ENCODE measurements at regions not wholly inside any gene's neighbourhood (a gene's known extent, or its start where the extent isn't known, plus 50 kb on each side); places are given as distances from the start of the nearest gene placed in this dataset.
"Not testable (repeated sequence)": the region's sequence is repeated elsewhere in the genome, so short reads cannot be mapped to it uniquely, and the experiment has no call there.

DNA sequence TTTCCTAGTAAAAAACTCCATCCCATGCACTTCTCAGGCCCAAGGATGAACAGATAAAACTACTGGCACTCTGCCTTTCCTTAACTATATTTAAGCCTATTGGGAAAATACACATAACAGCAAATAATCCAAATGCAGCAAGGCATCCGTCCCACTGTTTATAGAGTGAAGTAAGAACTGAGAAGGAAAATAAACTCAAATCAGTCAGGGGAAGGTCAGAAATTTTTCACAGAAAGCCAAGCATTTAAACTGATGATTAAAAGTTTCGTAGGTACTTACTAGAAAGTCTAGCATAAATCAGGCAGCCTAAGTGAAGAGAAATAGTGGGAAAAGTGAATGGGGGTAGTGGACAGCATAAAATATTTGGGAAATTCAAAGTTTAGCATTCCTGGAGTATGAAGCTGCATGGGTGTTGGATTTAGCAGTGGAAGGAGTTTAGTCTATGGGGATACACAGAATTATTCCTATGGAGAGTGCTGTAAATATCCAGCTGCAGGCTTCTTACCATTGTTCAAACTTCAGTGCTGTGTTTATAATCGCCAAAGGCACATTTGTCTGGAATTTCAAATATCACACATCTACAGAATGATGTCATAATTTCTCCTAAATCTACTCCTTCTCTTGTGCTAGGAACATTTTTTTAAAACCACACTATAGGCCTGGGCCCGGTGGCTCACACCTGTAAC, 1131.0 kb upstream of the GOT2 start:
- no peaks in the 10 kb centered on the region for H3K36me3 Mint-ChIP-seq
- no peak overlapping the region for H3K4me3 Mint-ChIP-seq
- no peaks in the 10 kb centered on the region for H3K4me1 Mint-ChIP-seq
- no peak for DNase-seq
- no peaks in the 10 kb centered on the region for H3K27me3 Mint-ChIP-seq
- no peaks in the 10 kb centered on the region for H3K9me3 Mint-ChIP-seq
- no peak overlapping the region for H3K27ac Mint-ChIP-seq

DNA sequence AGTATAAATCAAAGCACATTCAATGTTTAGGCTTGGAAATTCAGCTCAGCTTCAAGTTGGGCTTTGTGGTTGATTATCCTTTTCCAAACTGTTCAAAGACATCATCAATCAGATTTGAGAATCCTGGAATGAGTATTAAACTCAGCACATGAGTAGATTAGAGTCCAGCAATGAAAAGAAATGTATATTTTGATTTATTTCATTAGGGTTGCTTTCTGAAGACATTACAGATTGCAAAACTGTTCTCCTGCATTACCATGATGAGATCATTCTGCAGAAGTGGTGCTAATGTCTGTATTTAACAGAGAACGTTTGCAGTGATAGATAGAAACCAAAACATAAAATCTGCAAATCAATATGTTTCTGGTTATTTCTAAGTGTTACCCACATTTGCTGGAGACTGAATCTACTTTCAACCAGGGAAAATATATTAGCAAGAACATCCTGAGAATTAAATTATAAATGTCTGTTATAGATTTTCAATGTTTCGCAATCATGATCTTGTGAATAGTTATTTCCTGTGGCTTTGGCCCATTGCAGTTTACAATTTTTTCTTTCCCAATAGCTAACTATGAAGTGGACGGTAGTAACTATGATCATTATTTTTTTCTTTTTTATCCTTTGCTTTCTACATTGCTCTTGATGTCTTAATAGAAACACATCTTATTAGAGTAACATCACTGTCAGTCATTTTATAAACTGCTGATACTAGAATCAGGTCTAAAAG, 1125.7 kb upstream of the GOT2 start:
- H3K4me1 Mint-ChIP-seq: no peaks in the 10 kb centered on the region
- no peak for DNase-seq
- H3K4me3 Mint-ChIP-seq: no peak overlapping the region
- H3K36me3 Mint-ChIP-seq: no peaks in the 10 kb centered on the region
- H3K27me3 Mint-ChIP-seq: no peaks in the 10 kb centered on the region
- H3K9me3 Mint-ChIP-seq: no peaks in the 10 kb centered on the region
- no peak overlapping the region for H3K27ac Mint-ChIP-seq

DNA sequence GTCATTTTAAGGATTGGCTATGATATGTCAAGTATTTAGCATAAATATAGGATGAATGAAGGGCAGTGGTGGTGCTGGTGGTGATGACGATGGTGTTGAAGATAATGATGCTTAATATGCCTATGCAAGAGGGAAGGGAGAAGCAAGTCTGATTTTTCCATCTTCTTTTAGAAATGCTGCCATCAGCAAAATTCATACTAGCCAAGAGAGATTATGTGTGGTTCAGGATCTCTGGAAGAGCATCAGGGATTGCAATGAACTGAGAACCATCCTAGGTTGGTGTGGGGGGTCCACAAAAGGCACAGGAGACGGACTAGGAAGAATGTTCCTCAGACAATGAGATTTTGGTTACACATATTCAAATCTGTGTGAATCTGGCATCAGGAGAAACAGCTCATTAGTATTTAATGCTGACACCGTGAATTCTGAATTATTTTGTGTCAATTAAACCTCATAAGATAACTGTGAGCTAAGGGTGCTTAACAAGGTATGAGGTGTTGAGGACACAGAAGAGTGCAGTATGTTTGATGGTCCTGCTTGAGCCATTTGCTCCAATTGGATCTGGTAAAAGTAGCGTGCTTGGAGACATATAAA, 1120.8 kb upstream of the GOT2 start:
- Mint-ChIP-seq H3K4me1 (no peaks in the 10 kb centered on the region), H3K4me3 (no peak overlapping the region), H3K36me3 (no peaks in the 10 kb centered on the region), H3K27ac (no peak overlapping the region), H3K9me3 (no peaks in the 10 kb centered on the region), H3K27me3 (no peaks in the 10 kb centered on the region)
- DNase-seq: no peak

DNA sequence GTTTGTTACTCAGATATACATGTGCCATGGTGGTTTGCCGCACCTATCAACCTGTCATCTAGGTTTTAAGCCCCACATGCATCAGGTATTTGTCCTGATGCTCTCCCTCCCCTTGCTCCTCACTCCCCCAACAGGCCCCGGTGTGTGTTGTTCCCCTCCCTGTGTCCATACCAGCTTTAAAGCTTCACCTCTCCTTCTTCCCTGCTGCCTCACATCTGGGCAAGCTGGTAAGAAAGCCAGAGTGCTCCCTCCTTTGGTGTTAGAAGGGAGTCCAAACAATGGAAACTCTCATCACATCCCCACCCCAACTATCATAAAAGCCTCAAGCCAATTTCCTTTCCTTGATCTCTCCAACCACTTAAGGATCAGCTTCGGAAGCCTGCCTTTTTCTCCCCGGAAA, 1115.6 kb upstream of the GOT2 start:
- no peaks in the 10 kb centered on the region for H3K36me3 Mint-ChIP-seq
- no peaks in the 10 kb centered on the region for H3K4me1 Mint-ChIP-seq
- no peak for DNase-seq
- no peak overlapping the region for H3K27ac Mint-ChIP-seq
- H3K4me3 Mint-ChIP-seq: no peak overlapping the region
- H3K9me3 Mint-ChIP-seq: peaks cover 1% of the 10 kb centered on the region
- no peaks in the 10 kb centered on the region for H3K27me3 Mint-ChIP-seq

DNA sequence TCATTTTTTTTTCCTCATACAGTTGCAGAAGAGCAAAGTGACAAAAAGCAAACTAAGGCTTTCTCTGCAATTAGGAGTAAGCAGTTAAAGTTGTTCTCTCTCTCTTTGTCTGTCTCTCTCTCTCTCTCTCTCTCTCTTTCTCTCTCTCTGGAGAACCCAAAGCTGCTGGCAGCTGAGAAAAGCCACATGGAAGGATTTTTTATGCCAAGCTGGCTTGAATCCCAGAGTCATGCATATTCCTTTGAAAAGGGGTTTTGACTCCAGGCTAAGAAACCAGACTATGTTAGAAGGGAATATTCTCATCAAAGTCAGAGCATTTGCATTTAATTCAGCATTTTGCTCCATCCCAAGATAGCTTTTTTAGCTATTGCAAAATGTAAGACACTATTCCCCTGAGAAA, 1114.2 kb upstream of the GOT2 start:
- Mint-ChIP-seq H3K27ac (no peak overlapping the region), H3K4me3 (no peak overlapping the region), H3K27me3 (no peaks in the 10 kb centered on the region), H3K9me3 (peaks cover 3% of the 10 kb centered on the region), H3K4me1 (no peaks in the 10 kb centered on the region), H3K36me3 (no peaks in the 10 kb centered on the region)
- no peak for DNase-seq

DNA sequence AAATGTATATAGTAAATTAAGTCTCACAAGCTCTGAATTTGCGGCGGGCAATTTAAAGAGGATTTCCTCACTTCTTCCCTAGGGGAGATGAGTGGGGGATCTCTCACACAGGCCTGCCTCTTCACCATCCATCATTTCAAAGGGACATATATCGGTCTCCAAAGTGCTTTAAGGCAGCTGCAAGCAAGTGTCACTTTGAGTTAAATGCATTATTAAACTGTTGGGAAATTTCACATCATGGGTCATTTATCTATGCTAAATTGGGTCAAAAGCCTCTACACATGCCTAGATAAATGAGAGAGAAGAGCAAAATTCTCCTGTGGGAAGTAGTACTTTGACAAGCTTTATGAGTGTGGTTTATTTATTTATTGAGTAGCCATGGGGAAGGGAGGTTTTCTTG, 1106.1 kb upstream of the GOT2 start:
- H3K36me3 Mint-ChIP-seq: no peaks in the 10 kb centered on the region
- peaks cover 14% of the 10 kb centered on the region for H3K9me3 Mint-ChIP-seq
- DNase-seq: no peak
- no peak overlapping the region for H3K4me3 Mint-ChIP-seq
- no peaks in the 10 kb centered on the region for H3K4me1 Mint-ChIP-seq
- no peak overlapping the region for H3K27ac Mint-ChIP-seq
- H3K27me3 Mint-ChIP-seq: no peaks in the 10 kb centered on the region

DNA sequence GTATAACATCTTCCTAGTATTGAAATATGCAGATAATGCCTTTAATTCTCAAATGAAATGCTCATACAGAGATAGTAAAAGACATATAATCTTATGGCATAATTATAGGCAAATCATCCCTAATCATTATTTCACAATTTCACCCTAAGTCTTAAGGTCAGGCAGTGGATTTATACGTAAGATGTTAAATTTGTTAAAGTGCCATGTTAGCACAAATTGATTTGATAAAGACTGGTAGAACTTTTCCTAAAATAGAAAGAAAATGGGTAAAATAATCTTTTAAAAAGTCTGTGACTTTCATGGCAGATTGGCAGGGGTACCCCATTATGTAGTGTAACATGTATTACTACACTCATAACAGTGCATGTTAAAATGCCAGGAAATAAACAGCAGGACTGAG, 1092.7 kb upstream of the GOT2 start:
- no peaks in the 10 kb centered on the region for H3K36me3 Mint-ChIP-seq
- peaks cover 12% of the 10 kb centered on the region for H3K9me3 Mint-ChIP-seq
- H3K27ac Mint-ChIP-seq: no peak overlapping the region
- DNase-seq: no peak
- no peak overlapping the region for H3K4me3 Mint-ChIP-seq
- no peaks in the 10 kb centered on the region for H3K4me1 Mint-ChIP-seq
- H3K27me3 Mint-ChIP-seq: peaks cover 5% of the 10 kb centered on the region

DNA sequence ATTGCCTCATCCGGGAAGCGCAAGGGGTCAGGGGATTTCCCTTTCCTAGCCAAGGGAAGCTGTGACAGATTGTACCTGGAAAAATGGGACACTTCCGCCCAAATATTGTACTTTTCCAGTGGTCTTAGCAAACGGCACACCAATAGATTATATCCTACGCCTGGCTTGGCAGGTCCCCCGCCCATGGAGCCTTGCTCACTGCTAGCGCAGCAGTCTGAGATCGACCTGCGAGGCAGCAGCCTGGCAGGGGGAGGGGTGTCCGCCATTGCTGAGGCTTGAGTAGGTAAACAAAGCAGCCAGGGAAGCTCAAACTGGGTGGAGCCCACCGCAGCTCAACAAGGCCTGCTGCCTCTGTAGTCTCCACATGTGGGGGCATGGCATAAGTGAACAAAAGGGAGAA, 1075.4 kb upstream of the GOT2 start:
- H3K27me3 Mint-ChIP-seq, H3K27ac Mint-ChIP-seq, DNase-seq, H3K36me3 Mint-ChIP-seq, H3K4me3 Mint-ChIP-seq, H3K4me1 Mint-ChIP-seq: not testable (repeated sequence)
- H3K9me3 Mint-ChIP-seq: peaks cover 15% of the 10 kb centered on the region

DNA sequence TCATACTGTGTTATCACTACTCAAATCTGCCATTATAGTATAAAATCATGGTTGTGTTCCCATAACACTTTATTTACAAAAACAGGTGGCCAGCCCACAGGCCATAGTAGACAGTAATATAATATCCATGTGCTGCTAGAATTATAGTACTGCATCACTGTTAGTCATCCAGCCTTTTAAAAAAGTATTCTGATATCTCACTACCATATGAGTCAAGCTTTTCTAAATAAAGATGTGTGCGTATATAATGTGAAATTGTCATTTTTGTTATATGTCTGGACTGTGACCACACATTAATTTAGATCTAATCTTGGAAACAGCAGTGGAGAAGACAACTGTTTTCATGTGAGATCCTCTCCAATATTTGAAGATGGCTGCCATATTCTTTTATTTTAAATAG, 1049.1 kb upstream of the GOT2 start:
- Mint-ChIP-seq H3K4me3 (no peak overlapping the region), H3K27me3 (no peaks in the 10 kb centered on the region), H3K9me3 (peaks cover 11% of the 10 kb centered on the region), H3K27ac (no peak overlapping the region), H3K4me1 (no peaks in the 10 kb centered on the region), H3K36me3 (no peaks in the 10 kb centered on the region)
- DNase-seq: no peak

DNA sequence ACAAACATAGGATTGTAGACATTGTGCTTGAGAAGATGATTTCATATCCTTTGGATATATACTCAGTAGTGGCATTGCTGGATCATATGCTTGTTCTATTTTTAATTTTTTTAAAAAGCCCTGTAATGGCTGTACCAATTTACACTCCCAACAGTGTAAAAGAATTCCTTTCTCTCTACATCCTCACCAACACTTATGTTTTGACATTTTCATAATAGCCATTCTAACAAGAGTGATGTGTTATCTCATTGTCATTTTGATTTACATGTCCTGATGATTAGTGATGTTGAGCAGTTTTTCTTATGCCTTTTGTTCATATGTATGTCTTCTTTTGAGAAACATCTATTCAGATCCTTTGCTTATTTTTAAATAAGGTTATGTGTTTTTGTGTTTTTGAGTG, 1039.2 kb upstream of the GOT2 start:
- DNase-seq: no peak
- no peaks in the 10 kb centered on the region for H3K36me3 Mint-ChIP-seq
- H3K4me1 Mint-ChIP-seq: no peaks in the 10 kb centered on the region
- H3K27ac Mint-ChIP-seq: no peak overlapping the region
- no peaks in the 10 kb centered on the region for H3K27me3 Mint-ChIP-seq
- no peak overlapping the region for H3K4me3 Mint-ChIP-seq
- H3K9me3 Mint-ChIP-seq: peaks cover 4% of the 10 kb centered on the region

DNA sequence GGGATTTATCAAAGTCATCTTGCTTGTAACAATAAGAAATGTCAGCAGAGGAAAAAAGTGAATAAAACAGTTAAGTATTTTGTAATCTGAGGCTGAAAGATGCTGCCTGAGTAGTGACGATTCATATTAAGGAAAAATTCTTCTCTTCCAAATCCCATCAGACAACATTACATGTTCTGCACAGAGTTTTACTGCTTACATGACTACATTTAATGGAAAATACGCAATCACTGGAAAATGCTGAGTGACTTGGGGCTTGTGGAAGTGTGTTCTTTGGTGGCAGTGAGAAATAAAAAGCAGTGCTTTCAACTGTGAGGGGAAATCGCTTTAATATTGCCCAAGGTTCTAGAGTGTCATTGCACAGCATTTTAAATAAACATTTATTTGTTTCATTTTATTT, 1025.2 kb upstream of the GOT2 start:
- Mint-ChIP-seq H3K27ac (no peak overlapping the region), H3K9me3 (peaks cover 22% of the 10 kb centered on the region), H3K27me3 (no peaks in the 10 kb centered on the region), H3K4me3 (no peak overlapping the region), H3K36me3 (no peaks in the 10 kb centered on the region), H3K4me1 (no peaks in the 10 kb centered on the region)
- no peak for DNase-seq

DNA sequence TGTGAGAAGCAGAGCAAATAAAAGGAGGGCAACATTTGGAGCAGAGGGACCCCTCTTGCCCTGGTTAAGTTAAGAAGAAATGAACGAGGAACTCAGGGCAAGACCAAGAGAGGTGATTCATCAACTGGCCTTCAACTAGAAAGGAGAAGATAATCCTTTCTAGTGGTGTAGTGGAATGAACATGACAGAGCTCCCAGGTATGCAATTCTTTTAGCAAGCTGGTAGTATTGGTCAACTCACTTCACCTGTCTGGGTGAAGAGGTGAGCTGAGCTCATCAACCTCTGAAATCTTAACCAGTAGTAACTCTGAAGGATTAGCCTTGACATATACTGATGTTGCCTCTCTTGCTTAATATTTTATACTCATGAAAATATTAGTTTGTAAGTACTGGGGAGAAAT, 1024.7 kb upstream of the GOT2 start:
- Mint-ChIP-seq H3K4me1 (no peaks in the 10 kb centered on the region), H3K36me3 (no peaks in the 10 kb centered on the region), H3K27ac (no peak overlapping the region), H3K9me3 (peaks cover 22% of the 10 kb centered on the region), H3K27me3 (no peaks in the 10 kb centered on the region), H3K4me3 (no peak overlapping the region)
- DNase-seq: no peak

DNA sequence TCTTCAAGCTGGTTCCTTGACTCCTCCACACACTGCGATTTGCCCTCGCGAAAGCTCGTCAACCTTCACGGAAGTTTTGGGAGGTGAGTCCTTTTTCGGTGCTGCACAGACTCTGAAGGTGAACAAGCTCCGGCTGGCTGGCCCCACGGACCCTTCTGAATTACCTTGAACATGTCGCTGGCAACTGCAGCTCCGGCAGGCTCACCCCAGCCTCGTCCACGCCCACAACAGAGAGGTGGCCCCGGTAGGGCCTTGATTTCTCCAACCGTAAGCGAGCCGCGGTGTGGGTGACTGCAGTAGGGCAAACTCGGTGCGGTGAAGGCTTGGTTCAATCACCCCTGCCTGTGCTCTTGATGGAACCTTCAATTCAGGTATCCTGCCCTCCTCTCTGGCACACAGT, 1020.7 kb upstream of the GOT2 start:
- H3K27ac Mint-ChIP-seq: no peak overlapping the region
- DNase-seq: no peak
- peaks cover 3% of the 10 kb centered on the region for H3K9me3 Mint-ChIP-seq
- H3K36me3 Mint-ChIP-seq: no peaks in the 10 kb centered on the region
- no peaks in the 10 kb centered on the region for H3K4me1 Mint-ChIP-seq
- no peak overlapping the region for H3K4me3 Mint-ChIP-seq
- no peaks in the 10 kb centered on the region for H3K27me3 Mint-ChIP-seq

DNA sequence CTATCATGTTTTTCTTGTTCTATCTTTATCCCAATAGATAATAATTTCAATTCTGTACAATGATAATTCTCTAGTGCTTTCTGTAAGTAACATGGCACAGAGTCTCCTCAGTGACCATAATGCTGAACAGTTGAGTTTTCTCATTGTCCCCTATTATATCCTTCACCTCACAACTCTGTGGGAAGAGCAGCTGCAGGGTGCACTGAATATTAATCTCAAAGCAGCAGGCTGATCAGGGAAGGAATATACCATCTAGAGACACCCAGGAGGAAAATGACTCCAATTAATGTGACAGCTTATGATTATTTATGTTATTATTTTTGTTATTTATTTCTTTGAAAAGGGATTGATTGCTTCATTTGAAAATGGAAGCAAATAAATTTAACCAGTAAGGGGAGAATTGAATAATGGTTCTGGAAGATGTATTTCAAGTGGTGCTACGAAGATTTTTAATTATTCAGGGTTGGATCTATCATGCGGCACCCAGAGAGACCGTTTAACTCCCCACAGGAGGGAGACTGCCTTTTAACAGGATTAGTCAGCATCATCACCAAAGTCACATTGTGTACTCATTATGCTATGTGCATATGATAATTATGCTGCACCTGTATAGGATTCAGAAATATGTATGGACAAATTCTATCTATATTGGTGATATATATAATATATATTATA, 1015.7 kb upstream of the GOT2 start:
- H3K27ac Mint-ChIP-seq: no peak overlapping the region
- H3K9me3 Mint-ChIP-seq: no peaks in the 10 kb centered on the region
- H3K4me1 Mint-ChIP-seq: no peaks in the 10 kb centered on the region
- no peak for DNase-seq
- H3K27me3 Mint-ChIP-seq: no peaks in the 10 kb centered on the region
- H3K4me3 Mint-ChIP-seq: no peak overlapping the region
- no peaks in the 10 kb centered on the region for H3K36me3 Mint-ChIP-seq

DNA sequence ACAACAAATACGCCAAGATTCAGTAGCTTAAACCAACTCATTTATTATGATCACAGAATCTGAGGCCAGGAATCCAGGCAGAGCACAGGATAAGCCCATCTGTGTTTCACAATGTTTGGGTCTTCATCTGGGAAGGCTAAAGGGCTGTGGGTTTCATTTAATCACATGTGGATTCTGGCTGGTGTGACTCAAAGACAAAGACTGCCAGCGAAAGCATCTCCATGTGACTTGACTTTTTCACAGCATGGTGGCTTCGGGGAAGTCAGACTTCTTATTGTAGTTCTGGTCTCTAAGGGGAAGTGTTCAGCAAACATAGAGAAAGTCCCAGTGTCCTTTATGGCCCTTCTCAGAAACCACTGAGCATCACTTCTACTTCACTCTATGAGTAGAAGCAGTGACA, 1014.4 kb upstream of the GOT2 start:
- Mint-ChIP-seq H3K27me3 (no peaks in the 10 kb centered on the region), H3K4me1 (no peaks in the 10 kb centered on the region), H3K9me3 (no peaks in the 10 kb centered on the region), H3K27ac (no peak overlapping the region), H3K4me3 (no peak overlapping the region), H3K36me3 (no peaks in the 10 kb centered on the region)
- DNase-seq: no peak

Measured in activated naive CD8-positive, alpha-beta T cell treated with anti-CD3 and anti-CD28 coated beads for 36 hours (primary cell).